ENCODE measurements at regions not wholly inside any gene's neighbourhood (a gene's known extent, or its start where the extent isn't known, plus 50 kb on each side); places are given as distances from the start of the nearest gene placed in this dataset.
"Not testable (repeated sequence)": the region's sequence is repeated elsewhere in the genome, so short reads cannot be mapped to it uniquely, and the experiment has no call there.

DNA sequence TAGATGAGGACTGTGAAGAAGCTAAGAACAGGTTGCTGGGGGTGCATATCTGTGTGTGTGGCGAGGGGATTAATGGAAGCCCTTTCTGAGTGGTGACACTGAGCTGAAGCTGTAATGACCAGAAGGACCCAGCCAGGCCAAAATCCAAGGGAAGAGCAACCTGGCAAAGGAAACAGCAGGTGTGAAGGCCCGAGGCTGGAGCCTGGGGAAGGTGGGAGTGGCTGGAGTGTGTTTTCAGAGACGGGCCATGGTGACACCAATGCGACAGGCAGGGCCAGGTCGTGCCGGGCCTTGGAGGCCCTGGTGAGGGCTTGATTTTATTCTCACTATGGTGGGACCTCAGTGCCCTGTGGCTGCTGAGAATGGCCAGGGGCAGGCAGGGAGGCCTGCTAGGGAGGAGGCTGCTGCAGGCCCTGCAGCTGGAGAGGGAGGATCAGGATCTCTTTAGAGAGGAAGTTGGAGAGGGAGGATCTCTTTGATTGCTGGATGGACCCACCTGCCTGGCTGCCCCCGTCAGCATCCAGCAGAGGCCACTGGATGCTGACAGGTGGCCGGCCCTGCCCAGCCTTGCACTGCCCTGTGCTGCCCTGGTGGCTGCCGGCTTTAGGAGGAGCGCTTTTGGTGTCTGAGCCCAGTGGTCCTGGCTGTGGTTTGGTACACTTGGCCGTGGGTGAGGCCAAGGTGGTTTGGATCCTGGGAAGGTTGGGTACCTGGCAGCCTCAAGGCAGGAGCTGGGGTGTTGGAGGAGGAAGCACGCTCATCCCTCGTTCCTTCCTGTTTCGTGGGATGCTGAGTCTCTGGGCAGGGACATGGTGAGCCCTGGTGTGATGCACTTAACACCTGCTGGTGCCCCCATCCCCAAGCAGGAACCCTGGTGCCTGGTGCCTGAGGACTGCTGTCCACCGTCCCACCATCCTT lies 188.3 kb downstream of the SEC14L1 start:
- Histone ChIP-seq H3K4me1 (ENCODE audit: control insufficient read depth, insufficient read depth, low read length, poor library complexity, severe bottlenecking) (peaks cover 53% of the 10 kb centered on the region), H3K27me3 (replicated peaks; ENCODE audit: control insufficient read depth, insufficient read depth, low read length, poor library complexity, severe bottlenecking) (no peaks in the 10 kb centered on the region), H3K9me3 (ENCODE audit: control insufficient read depth, low read length) (no peaks in the 10 kb centered on the region), H3K36me3 (ENCODE audit: control insufficient read depth, insufficient read depth, low read length) (no peaks in the 10 kb centered on the region), H3K4me3 (ENCODE audit: insufficient read depth, low read depth, low read length, poor library complexity, severe bottlenecking) (no peak overlapping the region), H3K27ac (ENCODE audit: insufficient read depth, low read length, poor library complexity, severe bottlenecking) (no peak overlapping the region)
- DNase-seq = no peak

DNA sequence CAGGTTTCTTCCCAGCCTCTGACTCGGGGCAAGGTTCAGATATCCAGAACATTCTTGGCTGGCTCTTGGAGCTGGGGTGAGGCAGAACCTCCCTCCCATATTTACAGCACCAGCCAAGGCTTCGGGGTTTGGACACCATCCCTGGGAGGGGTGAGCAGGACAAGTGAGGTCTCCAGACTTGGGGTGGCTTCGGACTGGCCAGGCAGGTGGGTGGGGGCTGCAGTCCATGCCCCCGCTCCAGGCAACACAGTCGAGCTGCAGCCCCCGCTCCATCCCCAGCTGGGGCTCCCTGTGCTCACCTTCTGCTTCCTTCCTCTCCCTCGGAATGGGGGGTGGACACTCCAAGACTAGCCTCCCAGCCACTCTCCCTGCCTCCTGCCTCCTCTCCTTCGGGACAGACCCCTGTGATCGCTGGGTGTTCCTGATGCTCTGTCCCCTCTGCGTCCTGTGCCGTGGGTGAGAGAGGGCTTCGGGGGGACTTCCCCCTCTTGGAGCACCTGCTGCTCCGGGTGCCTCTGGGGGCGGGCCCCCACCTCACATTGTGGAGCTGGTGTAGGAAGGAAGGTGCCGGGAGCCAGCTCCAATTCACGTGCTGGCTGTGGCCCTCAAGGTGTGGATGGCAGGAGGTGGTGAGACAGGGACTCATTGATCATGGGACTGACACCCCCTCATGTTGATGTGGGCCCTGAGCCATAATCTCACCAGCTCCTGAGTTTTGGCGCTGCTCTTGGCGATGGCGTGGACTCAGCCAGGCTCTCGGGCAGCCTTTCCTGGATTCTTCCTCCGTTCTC lies 189.2 kb downstream of the SEC14L1 start:
- no peaks in the 10 kb centered on the region for H3K36me3 ChIP-seq (ENCODE audit: control insufficient read depth, insufficient read depth, low read length)
- DNase-seq = no peak

DNA sequence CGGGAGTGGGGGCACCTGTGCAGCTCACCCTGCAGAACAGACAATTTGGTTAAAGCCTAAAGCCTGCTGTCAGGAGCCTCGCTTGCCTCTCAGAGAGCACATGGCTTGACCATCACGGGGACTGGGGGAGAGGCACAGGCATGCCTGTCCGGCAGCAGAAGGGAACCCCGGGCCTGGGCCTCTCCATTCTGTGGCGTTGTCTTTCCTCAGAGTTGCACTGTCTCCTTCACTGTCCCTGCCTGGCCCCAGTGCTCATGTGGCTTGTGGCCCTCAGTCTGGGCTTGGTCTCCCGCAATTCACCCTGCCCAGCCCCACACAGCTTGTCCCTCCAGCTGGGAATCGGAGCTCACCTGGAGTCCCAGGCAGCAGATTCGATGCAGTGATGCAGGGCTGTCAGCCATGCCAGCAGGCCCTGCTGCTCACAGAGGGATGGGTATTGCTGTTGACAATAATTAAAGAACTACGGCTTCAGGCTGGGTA lies 189.9 kb downstream of the SEC14L1 start:
- no peaks in the 10 kb centered on the region for H3K9me3 ChIP-seq (ENCODE audit: control insufficient read depth, low read length)
- peaks cover 42% of the 10 kb centered on the region for H3K4me1 ChIP-seq (ENCODE audit: control insufficient read depth, insufficient read depth, low read length, poor library complexity, severe bottlenecking)
- no peak for DNase-seq
- H3K27ac ChIP-seq (ENCODE audit: insufficient read depth, low read length, poor library complexity, severe bottlenecking) = no peak overlapping the region
- H3K27me3 ChIP-seq (replicated peaks; ENCODE audit: control insufficient read depth, insufficient read depth, low read length, poor library complexity, severe bottlenecking) = no peaks in the 10 kb centered on the region
- H3K4me3 ChIP-seq (ENCODE audit: insufficient read depth, low read depth, low read length, poor library complexity, severe bottlenecking) = no peak overlapping the region
- H3K36me3 ChIP-seq (ENCODE audit: control insufficient read depth, insufficient read depth, low read length) = no peaks in the 10 kb centered on the region

More for the DNA sequence above, 189.2 kb downstream of the SEC14L1 start:
- peaks cover 49% of the 10 kb centered on the region for H3K4me1 ChIP-seq (ENCODE audit: control insufficient read depth, insufficient read depth, low read length, poor library complexity, severe bottlenecking)
- H3K9me3 ChIP-seq (ENCODE audit: control insufficient read depth, low read length) = no peaks in the 10 kb centered on the region
- no peak overlapping the region for H3K27ac ChIP-seq (ENCODE audit: insufficient read depth, low read length, poor library complexity, severe bottlenecking)
- H3K4me3 ChIP-seq (ENCODE audit: insufficient read depth, low read depth, low read length, poor library complexity, severe bottlenecking) = no peak overlapping the region
- no peaks in the 10 kb centered on the region for H3K27me3 ChIP-seq (replicated peaks; ENCODE audit: control insufficient read depth, insufficient read depth, low read length, poor library complexity, severe bottlenecking)

GRCh38 chr17:77331301-77331864 lies 190.6 kb downstream of the SEC14L1 start:
- peak overlapping the region; percentile 27 for H3K4me3 ChIP-seq (ENCODE audit: insufficient read depth, low read depth, low read length, poor library complexity, severe bottlenecking)
- H3K4me1 ChIP-seq (ENCODE audit: control insufficient read depth, insufficient read depth, low read length, poor library complexity, severe bottlenecking) = peaks cover 35% of the 10 kb centered on the region
- peak; percentile 87 to 90 (median 90) for DNase-seq
- no peaks in the 10 kb centered on the region for H3K27me3 ChIP-seq (replicated peaks; ENCODE audit: control insufficient read depth, insufficient read depth, low read length, poor library complexity, severe bottlenecking)
- H3K9me3 ChIP-seq (ENCODE audit: control insufficient read depth, low read length) = no peaks in the 10 kb centered on the region
- H3K36me3 ChIP-seq (ENCODE audit: control insufficient read depth, insufficient read depth, low read length) = no peaks in the 10 kb centered on the region
- H3K27ac ChIP-seq (ENCODE audit: insufficient read depth, low read length, poor library complexity, severe bottlenecking) = peak overlapping the region; percentile 76

DNA sequence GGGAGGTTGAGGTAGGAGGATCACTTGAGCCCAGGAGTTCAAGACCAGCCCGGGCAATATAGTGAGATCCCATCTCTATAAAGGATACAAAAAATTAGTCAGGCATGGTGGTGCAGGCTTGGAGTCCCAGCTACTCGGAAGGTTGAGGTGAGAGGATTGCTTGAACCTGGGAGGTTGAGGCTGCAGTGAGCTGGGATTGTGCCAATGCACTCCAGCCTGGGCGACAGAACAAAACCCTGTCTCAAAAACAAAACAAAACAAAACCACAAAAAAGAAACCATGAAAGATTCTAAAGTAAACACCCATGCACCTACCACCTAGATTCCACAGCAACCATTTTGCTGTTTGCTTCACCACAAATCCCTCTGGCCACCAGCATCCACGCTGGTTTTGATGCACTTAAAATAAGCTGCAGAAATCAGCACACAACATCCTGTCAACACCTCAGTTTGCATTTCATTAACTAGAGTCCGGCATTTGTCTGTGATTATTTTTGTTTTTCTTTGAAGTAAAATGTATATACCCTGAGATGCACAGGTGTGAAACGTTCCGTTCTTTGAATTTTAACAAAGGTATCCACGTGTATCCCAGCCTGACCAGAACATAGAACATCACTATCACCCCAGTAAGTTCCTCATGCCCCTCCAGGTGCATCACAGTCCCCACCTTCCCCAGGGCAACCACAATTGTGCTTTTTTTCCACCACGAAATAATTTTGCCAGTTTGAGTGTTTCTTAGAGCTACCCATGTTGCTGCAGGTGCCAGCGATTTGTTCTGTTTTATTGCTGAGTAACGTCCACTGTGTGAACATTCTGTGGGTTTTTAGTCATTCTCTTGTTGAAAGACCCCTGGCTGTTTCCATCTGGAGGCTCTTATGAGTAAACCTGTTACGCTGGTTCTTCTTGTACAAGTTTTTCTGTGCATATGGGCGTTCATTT lies 191.5 kb downstream of the SEC14L1 start:
- no peaks in the 10 kb centered on the region for H3K27me3 ChIP-seq (replicated peaks; ENCODE audit: control insufficient read depth, insufficient read depth, low read length, poor library complexity, severe bottlenecking)
- H3K4me3 ChIP-seq (ENCODE audit: insufficient read depth, low read depth, low read length, poor library complexity, severe bottlenecking) = peak overlapping the region; percentile 27
- peaks cover 32% of the 10 kb centered on the region for H3K4me1 ChIP-seq (ENCODE audit: control insufficient read depth, insufficient read depth, low read length, poor library complexity, severe bottlenecking)
- peak; percentile 34 to 58 (median 43) for DNase-seq
- no peaks in the 10 kb centered on the region for H3K9me3 ChIP-seq (ENCODE audit: control insufficient read depth, low read length)
- no peaks in the 10 kb centered on the region for H3K36me3 ChIP-seq (ENCODE audit: control insufficient read depth, insufficient read depth, low read length)
- H3K27ac ChIP-seq (ENCODE audit: insufficient read depth, low read length, poor library complexity, severe bottlenecking) = peak overlapping the region; percentile 76

- Histone ChIP-seq H3K27me3 (replicated peaks; ENCODE audit: control insufficient read depth, insufficient read depth, low read length, poor library complexity, severe bottlenecking) (no peaks in the 10 kb centered on the region), H3K36me3 (ENCODE audit: control insufficient read depth, insufficient read depth, low read length) (no peaks in the 10 kb centered on the region), H3K4me1 (ENCODE audit: control insufficient read depth, insufficient read depth, low read length, poor library complexity, severe bottlenecking) (peaks cover 35% of the 10 kb centered on the region), H3K4me3 (ENCODE audit: insufficient read depth, low read depth, low read length, poor library complexity, severe bottlenecking) (no peak overlapping the region), H3K9me3 (ENCODE audit: control insufficient read depth, low read length) (no peaks in the 10 kb centered on the region), H3K27ac (ENCODE audit: insufficient read depth, low read length, poor library complexity, severe bottlenecking) (peak overlapping the region; percentile 76)
- DNase-seq = no peak
Measured at GRCh38 chr17:77332981-77333685, 192.4 kb downstream of the SEC14L1 start.

- Histone ChIP-seq H3K9me3 (ENCODE audit: control insufficient read depth, low read length) (no peaks in the 10 kb centered on the region), H3K4me3 (ENCODE audit: insufficient read depth, low read depth, low read length, poor library complexity, severe bottlenecking) (no peak overlapping the region), H3K27me3 (replicated peaks; ENCODE audit: control insufficient read depth, insufficient read depth, low read length, poor library complexity, severe bottlenecking) (no peaks in the 10 kb centered on the region), H3K27ac (ENCODE audit: insufficient read depth, low read length, poor library complexity, severe bottlenecking) (no peak overlapping the region), H3K36me3 (ENCODE audit: control insufficient read depth, insufficient read depth, low read length) (no peaks in the 10 kb centered on the region), H3K4me1 (ENCODE audit: control insufficient read depth, insufficient read depth, low read length, poor library complexity, severe bottlenecking) (peaks cover 48% of the 10 kb centered on the region)
- no peak for DNase-seq
Measured at GRCh38 chr17:77337150-77337549, 196.4 kb downstream of the SEC14L1 start.

- H3K27me3 ChIP-seq (replicated peaks; ENCODE audit: control insufficient read depth, insufficient read depth, low read length, poor library complexity, severe bottlenecking) = no peaks in the 10 kb centered on the region
- DNase-seq = no peak
- no peaks in the 10 kb centered on the region for H3K9me3 ChIP-seq (ENCODE audit: control insufficient read depth, low read length)
- H3K4me1 ChIP-seq (ENCODE audit: control insufficient read depth, insufficient read depth, low read length, poor library complexity, severe bottlenecking) = peaks cover 51% of the 10 kb centered on the region
- H3K36me3 ChIP-seq (ENCODE audit: control insufficient read depth, insufficient read depth, low read length) = no peaks in the 10 kb centered on the region
- peak overlapping the region; percentile 4 for H3K27ac ChIP-seq (ENCODE audit: insufficient read depth, low read length, poor library complexity, severe bottlenecking)
- H3K4me3 ChIP-seq (ENCODE audit: insufficient read depth, low read depth, low read length, poor library complexity, severe bottlenecking) = no peak overlapping the region
Measured at GRCh38 chr17:77341069-77341541, 200.3 kb downstream of the SEC14L1 start.

- not testable (repeated sequence) for DNase-seq; H3K27me3 ChIP-seq (replicated peaks; ENCODE audit: control insufficient read depth, insufficient read depth, low read length, poor library complexity, severe bottlenecking); H3K36me3 ChIP-seq (ENCODE audit: control insufficient read depth, insufficient read depth, low read length); H3K9me3 ChIP-seq (ENCODE audit: control insufficient read depth, low read length)
- Histone ChIP-seq H3K4me3 (ENCODE audit: insufficient read depth, low read depth, low read length, poor library complexity, severe bottlenecking) (peak overlapping the region; percentile 45), H3K27ac (ENCODE audit: insufficient read depth, low read length, poor library complexity, severe bottlenecking) (peak overlapping the region; percentile 71), H3K4me1 (ENCODE audit: control insufficient read depth, insufficient read depth, low read length, poor library complexity, severe bottlenecking) (peaks cover 57% of the 10 kb centered on the region)
Measured at GRCh38 chr17:77342656-77342990, 201.9 kb downstream of the SEC14L1 start.

All from effector memory CD4-positive, alpha-beta T cell (primary cell).